ENCODE measurements at regions not wholly inside any gene's neighbourhood (a gene's known extent, or its start where the extent isn't known, plus 50 kb on each side); places are given as distances from the start of the nearest gene placed in this dataset.

DNA sequence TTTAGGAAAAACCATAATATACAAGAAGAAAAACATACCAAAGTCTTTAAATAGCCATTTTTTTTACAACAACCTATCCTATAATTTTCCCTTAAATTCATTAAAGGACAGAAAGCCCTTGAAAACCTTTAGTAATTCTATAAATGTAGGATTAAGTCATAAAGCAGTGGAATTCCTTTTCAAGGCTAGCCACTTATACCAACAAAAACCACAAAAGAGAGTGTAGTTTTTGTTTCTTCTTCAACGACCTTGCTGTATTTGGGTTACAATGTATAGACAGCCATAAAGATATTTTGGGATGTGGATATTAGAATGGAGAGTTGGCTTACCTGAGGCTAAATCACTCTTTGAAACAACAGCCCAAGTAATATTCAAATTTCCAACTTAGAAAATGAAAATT is 296.6 kb upstream of the CDIN1 start:
- H3K4ac ChIP-seq (ENCODE audit: low read length): no peak overlapping the region
- no peak overlapping the region for H2BK15ac ChIP-seq (ENCODE audit: low read length)
- peaks cover 10 to 15% of the 10 kb centered on the region in 2 donors for H3K9me3 ChIP-seq (replicated peaks in 1 of 2; ENCODE audit: control insufficient read depth in 2 of 2, insufficient read depth in 1 of 2, low read depth in 1 of 2, low read length in 2 of 2)
- WGBS, 2 donors (ENCODE audit: extremely low coverage in 2 of 2, insufficient read length in 2 of 2, insufficient replicate concordance in 1 of 2): no CpG with 5 or more reads among the region's 1 CpG
- no peak overlapping the region for H2AFZ ChIP-seq (ENCODE audit: low read length)
- no peaks in the 10 kb centered on the region for H3K4me1 ChIP-seq (ENCODE audit: control insufficient read depth in 2 of 2, insufficient read depth in 1 of 2, low read depth in 1 of 2, low read length in 2 of 2)
- H4K91ac ChIP-seq (ENCODE audit: low read depth, low read length, poor library complexity): no peak overlapping the region
- H3K18ac ChIP-seq (ENCODE audit: low read length): no peak overlapping the region
- H2BK12ac ChIP-seq (ENCODE audit: low read length): no peak overlapping the region
- H2BK5ac ChIP-seq (ENCODE audit: low read length): no peak overlapping the region
- H2BK120ac ChIP-seq (ENCODE audit: low read depth, low read length): no peak overlapping the region
- no peaks in the 10 kb centered on the region for H3K27me3 ChIP-seq (ENCODE audit: control insufficient read depth in 3 of 3, insufficient read depth in 3 of 3, low read depth in 1 of 3, low read length in 3 of 3)
- no peak overlapping the region for H3K14ac ChIP-seq (ENCODE audit: low read length)
- no peak overlapping the region for H2AK5ac ChIP-seq (ENCODE audit: low read depth, low read length)
- DNase-seq (ENCODE audit: low spot score): no peak
- no peak overlapping the region for H4K8ac ChIP-seq (ENCODE audit: low read depth, low read length)
- no peaks in the 10 kb centered on the region for H3K79me1 ChIP-seq (ENCODE audit: low read depth, low read length)
- no peak overlapping the region for H3K4me2 ChIP-seq (ENCODE audit: insufficient read depth, low read length, poor library complexity, severe bottlenecking)
- H3K23ac ChIP-seq (ENCODE audit: low read depth, low read length, poor library complexity): no peak overlapping the region
- H3K4me3 ChIP-seq (ENCODE audit: low read length in 2 of 2): no peak overlapping the region
- H3K27ac ChIP-seq (replicated peaks; ENCODE audit: low read length): no peak overlapping the region
- H3K9ac ChIP-seq (ENCODE audit: low read depth, low read length, poor library complexity): no peak overlapping the region
- H3K36me3 ChIP-seq (replicated peaks in 1 of 2; ENCODE audit: control insufficient read depth in 2 of 2, insufficient read depth in 2 of 2, low read length in 2 of 2): no peaks in the 10 kb centered on the region

DNA sequence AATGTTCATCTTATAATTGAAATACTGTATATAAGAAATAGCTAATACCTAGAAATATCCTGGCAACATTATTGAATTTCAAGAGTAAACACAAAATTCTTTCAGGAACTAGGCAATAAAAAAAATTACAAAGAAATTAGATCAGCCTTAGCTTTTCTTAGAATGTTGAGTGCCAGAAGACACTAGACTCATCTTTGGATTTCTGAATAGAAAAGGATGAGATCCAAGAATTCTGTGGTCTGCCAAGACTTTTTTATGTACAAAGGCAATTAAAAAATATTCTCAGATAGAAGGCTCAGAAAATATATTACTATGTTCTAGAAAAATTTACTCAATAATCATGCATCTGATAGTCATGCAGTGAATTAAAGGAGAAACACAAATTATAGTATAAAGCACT is 294.5 kb upstream of the CDIN1 start:
- no peak overlapping the region for H3K14ac ChIP-seq (ENCODE audit: low read length)
- DNase-seq (ENCODE audit: low spot score): no peak
- H3K79me1 ChIP-seq (ENCODE audit: low read depth, low read length): no peaks in the 10 kb centered on the region
- no peak overlapping the region for H2BK120ac ChIP-seq (ENCODE audit: low read depth, low read length)
- H2AFZ ChIP-seq (ENCODE audit: low read length): no peak overlapping the region
- no peak overlapping the region for H2BK15ac ChIP-seq (ENCODE audit: low read length)
- no peak overlapping the region for H3K27ac ChIP-seq (replicated peaks; ENCODE audit: low read length)
- H2BK12ac ChIP-seq (ENCODE audit: low read length): no peak overlapping the region
- H3K4me1 ChIP-seq (ENCODE audit: control insufficient read depth in 2 of 2, insufficient read depth in 1 of 2, low read depth in 1 of 2, low read length in 2 of 2): no peaks in the 10 kb centered on the region
- no peak overlapping the region for H3K23ac ChIP-seq (ENCODE audit: low read depth, low read length, poor library complexity)
- H3K9me3 ChIP-seq (replicated peaks in 1 of 2; ENCODE audit: control insufficient read depth in 2 of 2, insufficient read depth in 1 of 2, low read depth in 1 of 2, low read length in 2 of 2): no peaks in the 10 kb centered on the region
- no peaks in the 10 kb centered on the region for H3K36me3 ChIP-seq (replicated peaks in 1 of 2; ENCODE audit: control insufficient read depth in 2 of 2, insufficient read depth in 2 of 2, low read length in 2 of 2)
- H3K4me2 ChIP-seq (ENCODE audit: insufficient read depth, low read length, poor library complexity, severe bottlenecking): no peak overlapping the region
- H4K8ac ChIP-seq (ENCODE audit: low read depth, low read length): no peak overlapping the region
- no peak overlapping the region for H4K91ac ChIP-seq (ENCODE audit: low read depth, low read length, poor library complexity)
- no peaks in the 10 kb centered on the region for H3K27me3 ChIP-seq (ENCODE audit: control insufficient read depth in 3 of 3, insufficient read depth in 3 of 3, low read depth in 1 of 3, low read length in 3 of 3)
- H3K4me3 ChIP-seq (ENCODE audit: low read length in 2 of 2): no peak overlapping the region
- no peak overlapping the region for H3K4ac ChIP-seq (ENCODE audit: low read length)
- no peak overlapping the region for H3K18ac ChIP-seq (ENCODE audit: low read length)
- H3K9ac ChIP-seq (ENCODE audit: low read depth, low read length, poor library complexity): no peak overlapping the region
- no peak overlapping the region for H2BK5ac ChIP-seq (ENCODE audit: low read length)
- H2AK5ac ChIP-seq (ENCODE audit: low read depth, low read length): no peak overlapping the region

DNA sequence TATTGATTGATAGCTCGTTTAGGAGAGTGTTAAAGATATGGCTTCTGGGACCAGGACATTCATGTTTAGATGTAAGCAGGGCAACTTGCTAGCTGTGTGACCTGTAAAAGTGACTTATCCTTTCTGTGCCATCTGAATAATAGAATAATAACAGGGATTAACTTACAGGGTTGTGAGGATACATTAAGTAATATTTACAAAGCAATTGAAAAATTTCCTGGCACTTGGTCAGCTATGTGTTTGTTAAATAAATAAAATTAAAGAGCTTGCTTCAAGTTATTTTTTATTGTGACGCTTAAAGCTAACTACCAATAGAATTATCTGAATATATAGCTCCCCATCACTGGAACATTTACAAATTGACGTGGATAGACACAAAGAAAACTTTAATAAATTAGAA is 287.9 kb upstream of the CDIN1 start:
- H4K8ac ChIP-seq (ENCODE audit: low read depth, low read length): no peak overlapping the region
- DNase-seq (ENCODE audit: low spot score): no peak
- no CpG with 5 or more reads among the region's 3 CpGs for WGBS, 2 donors (ENCODE audit: extremely low coverage in 2 of 2, insufficient read length in 2 of 2, insufficient replicate concordance in 1 of 2)

DNA sequence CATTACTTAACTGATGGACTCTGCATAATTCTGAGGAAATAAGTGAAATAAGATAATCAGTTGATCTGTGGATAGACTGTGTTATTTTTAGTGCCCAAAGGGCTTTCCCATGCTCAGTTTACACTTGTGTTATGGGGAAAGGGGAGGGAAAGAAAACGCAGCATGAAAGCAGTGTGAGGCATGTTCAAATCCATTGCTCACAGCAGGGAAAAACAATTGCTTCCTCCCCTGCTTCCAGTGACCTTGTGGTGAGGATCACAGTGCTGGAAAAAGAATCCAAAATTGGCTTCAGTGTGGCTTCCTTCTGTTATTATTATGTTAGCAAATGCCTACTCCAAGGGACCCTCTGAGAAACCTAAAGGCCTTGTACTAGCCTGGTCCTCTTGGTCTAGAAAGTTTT is 285.1 kb upstream of the CDIN1 start:
- Histone ChIP-seq H3K36me3 (replicated peaks in 1 of 2; ENCODE audit: control insufficient read depth in 2 of 2, insufficient read depth in 2 of 2, low read length in 2 of 2) (no peaks in the 10 kb centered on the region), H3K4me2 (ENCODE audit: insufficient read depth, low read length, poor library complexity, severe bottlenecking) (no peak overlapping the region), H2BK12ac (ENCODE audit: low read length) (no peak overlapping the region), H4K91ac (ENCODE audit: low read depth, low read length, poor library complexity) (no peak overlapping the region), H3K18ac (ENCODE audit: low read length) (no peak overlapping the region), H3K14ac (ENCODE audit: low read length) (no peak overlapping the region), H3K27me3 (ENCODE audit: control insufficient read depth in 3 of 3, insufficient read depth in 3 of 3, low read depth in 1 of 3, low read length in 3 of 3) (peaks cover 0 to 12% (median 0%) of the 10 kb centered on the region in 3 experiments), H2AK5ac (ENCODE audit: low read depth, low read length) (no peak overlapping the region), H3K9me3 (replicated peaks in 1 of 2; ENCODE audit: control insufficient read depth in 2 of 2, insufficient read depth in 1 of 2, low read depth in 1 of 2, low read length in 2 of 2) (no peaks in the 10 kb centered on the region), H2BK5ac (ENCODE audit: low read length) (no peak overlapping the region), H3K4me3 (ENCODE audit: low read length in 2 of 2) (no peak overlapping the region), H2BK15ac (ENCODE audit: low read length) (no peak overlapping the region), H3K9ac (ENCODE audit: low read depth, low read length, poor library complexity) (no peak overlapping the region), H3K23ac (ENCODE audit: low read depth, low read length, poor library complexity) (no peak overlapping the region), H2BK120ac (ENCODE audit: low read depth, low read length) (no peak overlapping the region), H3K4me1 (ENCODE audit: control insufficient read depth in 2 of 2, insufficient read depth in 1 of 2, low read depth in 1 of 2, low read length in 2 of 2) (peaks cover 0 to 5% of the 10 kb centered on the region in 2 donors), H2AFZ (ENCODE audit: low read length) (no peak overlapping the region), H3K27ac (replicated peaks; ENCODE audit: low read length) (no peak overlapping the region), H3K4ac (ENCODE audit: low read length) (no peak overlapping the region), H3K79me1 (ENCODE audit: low read depth, low read length) (no peaks in the 10 kb centered on the region), H4K8ac (ENCODE audit: low read depth, low read length) (no peak overlapping the region)
- no peak for DNase-seq (ENCODE audit: low spot score)
- no CpG with 5 or more reads among the region's 1 CpG for WGBS, 2 donors (ENCODE audit: extremely low coverage in 2 of 2, insufficient read length in 2 of 2, insufficient replicate concordance in 1 of 2)

More for the DNA sequence above, 287.9 kb upstream of the CDIN1 start:
- peaks cover 0 to 12% (median 0%) of the 10 kb centered on the region in 3 experiments for H3K27me3 ChIP-seq (ENCODE audit: control insufficient read depth in 3 of 3, insufficient read depth in 3 of 3, low read depth in 1 of 3, low read length in 3 of 3)
- no peak overlapping the region for H3K14ac ChIP-seq (ENCODE audit: low read length)
- H3K79me1 ChIP-seq (ENCODE audit: low read depth, low read length): no peaks in the 10 kb centered on the region
- H3K4me3 ChIP-seq (ENCODE audit: low read length in 2 of 2): no peak overlapping the region
- H3K4ac ChIP-seq (ENCODE audit: low read length): no peak overlapping the region
- H3K4me2 ChIP-seq (ENCODE audit: insufficient read depth, low read length, poor library complexity, severe bottlenecking): no peak overlapping the region
- H3K36me3 ChIP-seq (replicated peaks in 1 of 2; ENCODE audit: control insufficient read depth in 2 of 2, insufficient read depth in 2 of 2, low read length in 2 of 2): no peaks in the 10 kb centered on the region
- no peaks in the 10 kb centered on the region for H3K9me3 ChIP-seq (replicated peaks in 1 of 2; ENCODE audit: control insufficient read depth in 2 of 2, insufficient read depth in 1 of 2, low read depth in 1 of 2, low read length in 2 of 2)
- no peak overlapping the region for H3K27ac ChIP-seq (replicated peaks; ENCODE audit: low read length)
- peaks cover 0 to 5% of the 10 kb centered on the region in 2 donors for H3K4me1 ChIP-seq (ENCODE audit: control insufficient read depth in 2 of 2, insufficient read depth in 1 of 2, low read depth in 1 of 2, low read length in 2 of 2)
- H3K23ac ChIP-seq (ENCODE audit: low read depth, low read length, poor library complexity): no peak overlapping the region
- H2AFZ ChIP-seq (ENCODE audit: low read length): no peak overlapping the region
- no peak overlapping the region for H2BK120ac ChIP-seq (ENCODE audit: low read depth, low read length)
- H4K91ac ChIP-seq (ENCODE audit: low read depth, low read length, poor library complexity): no peak overlapping the region
- H3K9ac ChIP-seq (ENCODE audit: low read depth, low read length, poor library complexity): no peak overlapping the region
- H2BK5ac ChIP-seq (ENCODE audit: low read length): no peak overlapping the region
- H3K18ac ChIP-seq (ENCODE audit: low read length): no peak overlapping the region
- H2BK12ac ChIP-seq (ENCODE audit: low read length): no peak overlapping the region
- no peak overlapping the region for H2BK15ac ChIP-seq (ENCODE audit: low read length)
- no peak overlapping the region for H2AK5ac ChIP-seq (ENCODE audit: low read depth, low read length)
